PC-9 (cell line): ENCODE measurements at regions not wholly inside any gene's neighbourhood (a gene's known extent, or its start where the extent isn't known, plus 50 kb on each side); places are given as distances from the start of the nearest gene placed in this dataset.

ENCODE experiments used
- BruUV-seq: library from RNA; stranded (reverse); fragments of 400-500 nt; replicated peaks from 2 replicates; lab custom pipeline; 2021; lab: Mats Ljungman, UMichigan
- CTCF ChIA-PET: fragments of 300-600 bp; sonication (Branson Sonifier 250); formaldehyde crosslinking; loops from one replicate; lab custom pipeline; 2022; ENCODE audit warnings: antibody characterized with exemption; lab: Charles Lee
- POLR2A ChIA-PET: fragments of 300-600 bp; sonication (Branson Sonifier 250); formaldehyde crosslinking; loops from one replicate; lab custom pipeline; 2022; ENCODE audit warnings: antibody characterized with exemption; ENCODE audit not compliant: unreplicated experiment; lab: Charles Lee
- DNase-seq, 2 experiments: peaks; one replicate each; pipeline versions ENCODE4 v3.0.0 to v3.0.0-alpha.2; 2015 to 2022; ENCODE audit warnings: mixed read lengths in 1 of 2
- H2AFZ ChIP-seq: fragments of 200-600 bp; sonication (generic); 2 replicates; pipeline ENCODE4 v1.8.1; 2017; ENCODE audit warnings: antibody characterized with exemption
- H3F3A ChIP-seq: fragments of 200-600 bp; sonication (generic); 2 replicates; pipeline ENCODE4 v1.8.1; 2017; ENCODE audit warnings: antibody characterized with exemption, mild to moderate bottlenecking, low read depth; ENCODE audit not compliant: insufficient read depth
- H3K27ac ChIP-seq: fragments of 200-600 bp; sonication (generic); 2 replicates; pipeline ENCODE4 v1.6.1; 2016; ENCODE audit warnings: mixed run types
- H3K27me3 ChIP-seq: fragments of 200-600 bp; sonication (generic); 2 replicates; pipeline ENCODE4 v1.6.1; 2016; ENCODE audit warnings: low read depth, mixed run types; ENCODE audit not compliant: insufficient read depth
- H3K36me3 ChIP-seq: fragments of 200-600 bp; sonication (generic); 2 replicates; pipeline ENCODE4 v1.6.1; 2016; ENCODE audit warnings: low read depth, mixed run types
- H3K4me1 ChIP-seq: fragments of 200-600 bp; sonication (generic); replicated peaks from 2 replicates; pipeline ENCODE4 v1.6.1; 2016; ENCODE audit warnings: mixed run types; ENCODE audit not compliant: insufficient read depth
- H3K4me2 ChIP-seq: fragments of 200-600 bp; sonication (generic); 2 replicates; pipeline ENCODE4 v1.6.1; 2017; ENCODE audit warnings: mixed run types
- H3K4me3 ChIP-seq: fragments of 200-600 bp; sonication (generic); 2 replicates; pipeline ENCODE4 v1.6.1; 2016; ENCODE audit warnings: mixed run types
- H3K79me2 ChIP-seq: fragments of 200-600 bp; sonication (generic); 2 replicates; pipeline ENCODE4 v1.6.1; 2017; ENCODE audit warnings: low read depth, mixed run types
- H3K9me2 ChIP-seq: fragments of 200-600 bp; sonication (generic); 2 replicates; pipeline ENCODE4 v1.8.1; 2017; ENCODE audit warnings: mild to moderate bottlenecking; ENCODE audit not compliant: insufficient read depth
- H3K9me3 ChIP-seq: fragments of 200-600 bp; sonication (generic); 2 replicates; pipeline ENCODE4 v1.8.1; 2016; ENCODE audit warnings: low read depth; ENCODE audit not compliant: insufficient read depth
- H4K20me1 ChIP-seq: fragments of 200-600 bp; sonication (generic); 2 replicates; pipeline ENCODE4 v1.8.1; 2017; ENCODE audit not compliant: insufficient read depth
- EZH2 ChIP-seq: fragments of 200-600 bp; sonication (generic); IDR thresholded peaks from 2 replicates; pipeline ENCODE4 v1.8.0; 2017; ENCODE audit warnings: antibody characterized with exemption, low read depth
- intact Hi-C: fragments of 100-400 bp; cut with micrococcal nuclease; formaldehyde crosslinking; loops from one replicate; pipeline ENCODE4 v1.10.0; 2022; ENCODE audit not compliant: unreplicated experiment
- TF ChIP-seq, protein P1 (sequence below): fragments of 200-600 bp; sonication (generic); conservative IDR thresholded peaks from 2 replicates; pipeline ENCODE4 v1.6.1; 2017; ENCODE audit warnings: mixed run types, antibody characterized with exemption, mild to moderate bottlenecking, moderate library complexity

DNA sequence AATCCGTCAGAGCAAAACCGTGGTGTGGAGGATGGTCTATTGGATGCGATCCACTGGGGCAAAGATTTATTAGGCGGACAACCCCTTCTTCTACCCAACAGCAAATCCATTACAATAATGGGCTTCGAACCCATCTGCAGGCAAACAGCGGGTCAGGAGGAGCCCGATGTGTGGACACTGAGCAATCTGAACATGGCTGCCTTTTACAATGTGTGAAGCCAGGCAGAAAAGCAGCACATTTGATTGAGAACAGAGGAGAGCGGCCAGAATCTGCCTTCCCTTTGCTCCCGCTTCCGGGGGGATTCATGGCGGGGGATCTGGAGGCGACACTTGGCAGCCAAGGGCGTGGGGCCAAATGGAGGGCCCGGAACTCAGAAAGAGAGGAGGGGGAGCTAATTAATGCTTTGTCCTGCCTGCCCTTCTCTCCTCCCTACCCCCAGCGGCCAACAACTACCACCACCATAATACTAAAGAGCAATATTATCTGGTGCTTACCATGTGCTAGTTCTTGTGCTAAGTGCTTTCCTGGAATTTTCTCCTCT is 133.0 kb downstream of the EMX2 start:
- H3K36me3 ChIP-seq, result no peaks in the 10 kb centered on the region
- H4K20me1 ChIP-seq, result no peaks in the 10 kb centered on the region
- H3K4me3 ChIP-seq, result no peak overlapping the region
- no peak overlapping the region for H3K27ac ChIP-seq
- ChIA-PET CTCF (no interaction called here), POLR2A (no interaction called here)
- peaks cover 13% of the 10 kb centered on the region for H3K4me1 ChIP-seq
- H3K9me2 ChIP-seq, result no peaks in the 10 kb centered on the region
- no TSS peak for BruUV-seq
- intact Hi-C loops, result no loop called here
- H3K79me2 ChIP-seq, result no peaks in the 10 kb centered on the region
- H3F3A ChIP-seq, result no peaks in the 10 kb centered on the region; the same call in 1 of the 2 replicates
- H3K4me2 ChIP-seq, result no peak overlapping the region
- no peak for DNase-seq
- H2AFZ ChIP-seq, result no peak overlapping the region
- TF ChIP-seq EZH2, result no peak
- TF ChIP-seq, protein P1, sequence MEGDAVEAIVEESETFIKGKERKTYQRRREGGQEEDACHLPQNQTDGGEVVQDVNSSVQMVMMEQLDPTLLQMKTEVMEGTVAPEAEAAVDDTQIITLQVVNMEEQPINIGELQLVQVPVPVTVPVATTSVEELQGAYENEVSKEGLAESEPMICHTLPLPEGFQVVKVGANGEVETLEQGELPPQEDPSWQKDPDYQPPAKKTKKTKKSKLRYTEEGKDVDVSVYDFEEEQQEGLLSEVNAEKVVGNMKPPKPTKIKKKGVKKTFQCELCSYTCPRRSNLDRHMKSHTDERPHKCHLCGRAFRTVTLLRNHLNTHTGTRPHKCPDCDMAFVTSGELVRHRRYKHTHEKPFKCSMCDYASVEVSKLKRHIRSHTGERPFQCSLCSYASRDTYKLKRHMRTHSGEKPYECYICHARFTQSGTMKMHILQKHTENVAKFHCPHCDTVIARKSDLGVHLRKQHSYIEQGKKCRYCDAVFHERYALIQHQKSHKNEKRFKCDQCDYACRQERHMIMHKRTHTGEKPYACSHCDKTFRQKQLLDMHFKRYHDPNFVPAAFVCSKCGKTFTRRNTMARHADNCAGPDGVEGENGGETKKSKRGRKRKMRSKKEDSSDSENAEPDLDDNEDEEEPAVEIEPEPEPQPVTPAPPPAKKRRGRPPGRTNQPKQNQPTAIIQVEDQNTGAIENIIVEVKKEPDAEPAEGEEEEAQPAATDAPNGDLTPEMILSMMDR, result no peak
- H3K27me3 ChIP-seq, result no peaks in the 10 kb centered on the region
- no peaks in the 10 kb centered on the region for H3K9me3 ChIP-seq

DNA sequence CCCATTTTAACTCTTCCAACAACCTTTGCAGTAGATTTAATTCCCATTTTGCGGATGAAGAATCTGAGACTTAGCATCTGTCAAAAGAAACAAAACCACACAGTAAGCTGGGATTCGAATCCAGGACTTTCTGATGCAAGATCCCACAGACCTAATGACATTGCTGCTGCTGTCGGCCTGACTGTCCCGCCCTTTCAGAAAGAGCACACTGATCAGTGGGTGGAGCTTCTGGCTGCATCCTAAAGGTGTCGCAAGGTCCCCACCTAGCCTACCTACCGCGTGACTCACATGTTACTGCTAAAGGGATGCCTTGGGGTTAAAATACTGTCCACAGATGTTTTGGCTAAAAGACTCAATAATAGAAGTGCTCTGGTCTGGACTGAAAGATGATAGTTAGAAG is 134.7 kb downstream of the EMX2 start:
- Histone ChIP-seq H3K79me2 (no peaks in the 10 kb centered on the region), H3F3A (no peaks in the 10 kb centered on the region; the same call in 1 of the 2 replicates), H3K9me3 (no peaks in the 10 kb centered on the region), H3K36me3 (no peaks in the 10 kb centered on the region), H3K4me2 (peak overlapping the region; percentile 9; the same call in 1 of the 2 replicates), H3K4me1 (peaks cover 13% of the 10 kb centered on the region), H4K20me1 (no peaks in the 10 kb centered on the region), H3K4me3 (no peak overlapping the region), H3K9me2 (no peaks in the 10 kb centered on the region), H2AFZ (no peak overlapping the region), H3K27ac (peak overlapping the region; percentile 43), H3K27me3 (no peaks in the 10 kb centered on the region)
- ChIA-PET CTCF (no interaction called here), POLR2A (no interaction called here)
- no TSS peak for BruUV-seq
- TF ChIP-seq EZH2, result no peak
- TF ChIP-seq, protein P1, result no peak
- intact Hi-C loops, result no loop called here
- peak in 1 of 2 experiments; percentile 72 for DNase-seq

DNA sequence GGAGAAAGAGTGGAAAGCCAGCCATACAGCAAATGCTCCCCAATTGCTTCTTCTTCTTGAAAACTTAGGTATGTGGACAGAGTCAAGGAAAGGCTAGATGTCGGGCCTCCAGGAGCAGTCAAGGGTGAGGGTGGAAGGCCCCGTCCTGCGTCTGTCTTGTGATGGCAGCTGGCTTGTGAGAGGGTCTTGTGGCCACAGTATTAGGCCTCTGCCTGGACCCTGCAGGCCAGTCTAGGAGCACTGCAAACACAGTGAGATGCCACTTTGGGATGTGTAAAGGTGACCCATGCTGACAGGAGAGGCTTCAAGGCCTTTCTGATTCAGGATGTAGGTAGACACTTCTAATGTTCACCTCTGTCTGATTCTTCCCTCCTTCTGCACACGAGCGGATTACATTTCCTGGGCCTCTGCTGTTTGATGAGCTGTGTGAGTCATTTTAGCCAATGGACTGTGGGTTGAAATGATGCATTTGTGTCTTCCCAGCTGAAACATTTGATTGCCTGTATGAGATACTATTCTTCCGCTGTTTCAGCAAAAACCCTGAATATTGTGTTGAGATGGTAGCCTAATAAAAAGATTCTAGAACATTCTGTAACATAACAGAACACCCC is 135.4 kb downstream of the EMX2 start:
- POLR2A ChIA-PET, result no interaction called here

More for the DNA sequence above, 135.4 kb downstream of the EMX2 start:
- no peaks in the 10 kb centered on the region for H3K36me3 ChIP-seq
- peaks cover 13% of the 10 kb centered on the region for H3K4me1 ChIP-seq
- no peaks in the 10 kb centered on the region for H3K79me2 ChIP-seq
- H3F3A ChIP-seq, result no peaks in the 10 kb centered on the region; the same call in 1 of the 2 replicates
- H3K4me3 ChIP-seq, result no peak overlapping the region
- TF ChIP-seq EZH2, result no peak
- TF ChIP-seq, protein P1, result no peak
- intact Hi-C loops, result no loop called here
- no peak overlapping the region for H3K27ac ChIP-seq
- no peak overlapping the region for H2AFZ ChIP-seq
- BruUV-seq, result no TSS peak
- no peaks in the 10 kb centered on the region for H3K9me2 ChIP-seq
- CTCF ChIA-PET, result no interaction called here
- no peak overlapping the region for H3K4me2 ChIP-seq
- no peaks in the 10 kb centered on the region for H4K20me1 ChIP-seq
- no peaks in the 10 kb centered on the region for H3K27me3 ChIP-seq
- no peaks in the 10 kb centered on the region for H3K9me3 ChIP-seq
- DNase-seq, result no peak
